Activated CD4-positive, alpha-beta T cell treated with anti-CD3 and anti-CD28 coated beads, Interleukin-2, amount 10 ng/mL, durations not matched to agents 24 days and 14 days (primary cell): ENCODE measurements at regions not wholly inside any gene's neighbourhood (a gene's known extent, or its start where the extent isn't known, plus 50 kb on each side); places are given as distances from the start of the nearest gene placed in this dataset.
"Not testable (repeated sequence)": the region's sequence is repeated elsewhere in the genome, so short reads cannot be mapped to it uniquely, and the experiment has no call there.

Experiments
- DNase-seq: peaks from one replicate; pipeline ENCODE4 v3.0.0; 2022
- H3K27ac Mint-ChIP-seq: one replicate; pipeline ENCODE4 v1.8.0; 2022; ENCODE audit warnings: mild to moderate bottlenecking, mixed read lengths
- H3K27me3 Mint-ChIP-seq: one replicate; pipeline ENCODE4 v1.8.0; 2022; ENCODE audit warnings: mixed read lengths
- H3K36me3 Mint-ChIP-seq: one replicate; pipeline ENCODE4 v1.8.0; 2022; ENCODE audit warnings: low read depth, mild to moderate bottlenecking, mixed read lengths
- H3K4me1 Mint-ChIP-seq: one replicate; pipeline ENCODE4 v1.8.0; 2021; ENCODE audit warnings: mixed read lengths
- H3K4me3 Mint-ChIP-seq: one replicate; pipeline ENCODE4 v1.8.0; 2022; ENCODE audit warnings: mild to moderate bottlenecking, moderate library complexity, mixed read lengths
- H3K9me3 Mint-ChIP-seq: one replicate; pipeline ENCODE4 v1.8.0; 2021; ENCODE audit warnings: mixed read lengths
- intact Hi-C: fragments of 100-400 bp; cut with micrococcal nuclease; formaldehyde crosslinking; loops from one replicate; pipeline ENCODE4 v1.15.1; 2023

DNA sequence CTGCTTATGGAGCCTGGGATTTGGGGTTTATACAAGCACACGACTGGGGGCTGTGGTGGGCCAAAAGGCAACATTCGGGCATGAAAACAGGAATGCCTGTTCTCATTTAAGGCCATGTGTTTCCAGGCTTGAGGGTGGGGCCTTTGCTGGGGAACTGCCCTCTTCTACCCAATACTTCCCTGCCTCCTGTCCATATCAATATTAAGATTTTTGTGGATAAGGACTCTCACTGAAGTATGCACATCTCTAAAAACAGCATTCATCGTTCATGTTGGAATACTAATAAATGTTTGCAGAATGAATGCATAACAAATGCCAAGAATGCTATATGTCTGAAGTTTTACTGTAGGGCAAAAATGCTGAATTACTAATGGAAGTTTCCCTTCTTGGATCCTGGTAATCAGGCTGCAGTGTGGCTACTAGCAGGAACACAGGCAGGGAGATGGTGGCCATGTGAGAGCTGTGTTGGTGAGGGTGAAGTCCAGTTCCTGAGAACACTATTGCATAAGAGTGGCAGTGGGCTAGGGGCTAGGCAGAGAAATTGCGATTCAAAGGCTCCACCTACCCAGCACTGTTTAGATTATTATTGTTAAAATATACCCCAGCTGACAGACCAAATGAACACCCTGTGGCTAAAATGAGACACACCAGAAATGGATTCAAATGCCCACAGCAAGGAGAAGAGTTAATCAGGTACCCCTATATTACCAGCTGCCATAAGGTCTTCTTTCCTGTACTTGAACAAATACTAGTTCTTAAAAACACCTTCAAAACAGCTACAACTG, 644.3 kb downstream of the EPM2A start:
- H3K4me3 Mint-ChIP-seq, result no peak overlapping the region
- intact Hi-C loops, result no loop called here
- H3K36me3 Mint-ChIP-seq, result no peaks in the 10 kb centered on the region
- H3K4me1 Mint-ChIP-seq, result no peaks in the 10 kb centered on the region
- no peak overlapping the region for H3K27ac Mint-ChIP-seq
- H3K27me3 Mint-ChIP-seq, result no peaks in the 10 kb centered on the region
- H3K9me3 Mint-ChIP-seq, result no peaks in the 10 kb centered on the region
- DNase-seq, result no peak

DNA sequence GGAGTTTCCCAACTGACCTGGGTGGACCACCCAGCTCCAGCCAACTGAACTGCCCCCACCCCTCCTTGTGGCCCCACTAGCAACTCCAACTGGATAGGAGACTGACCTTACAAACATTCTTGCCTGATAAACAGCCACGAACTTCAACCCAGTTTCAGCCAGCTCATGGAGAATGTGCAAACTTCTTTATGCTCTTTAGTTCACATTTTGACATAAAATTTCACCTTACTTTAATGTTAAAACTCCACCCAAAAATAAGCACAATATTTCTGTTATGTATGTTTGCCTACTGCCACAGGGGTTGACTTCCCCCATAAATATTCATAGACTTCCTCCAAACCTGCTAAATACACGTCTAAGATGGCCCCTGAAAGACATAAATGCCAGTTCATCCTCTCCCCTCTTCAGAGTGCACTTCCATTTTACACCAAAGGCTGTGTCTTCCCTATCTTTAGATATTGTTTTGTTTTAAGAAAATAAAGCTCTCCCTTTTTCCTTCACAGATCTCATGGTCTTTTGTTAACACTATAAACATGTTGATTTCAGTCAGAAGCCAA, 643.7 kb downstream of the EPM2A start:
- H3K4me3 Mint-ChIP-seq, result no peak overlapping the region
- H3K9me3 Mint-ChIP-seq, result no peaks in the 10 kb centered on the region
- no peaks in the 10 kb centered on the region for H3K4me1 Mint-ChIP-seq
- H3K27me3 Mint-ChIP-seq, result no peaks in the 10 kb centered on the region
- intact Hi-C loops, result no loop called here
- H3K36me3 Mint-ChIP-seq, result no peaks in the 10 kb centered on the region
- DNase-seq, result no peak
- H3K27ac Mint-ChIP-seq, result no peak overlapping the region

- Mint-ChIP-seq H3K27me3 (no peaks in the 10 kb centered on the region), H3K4me3 (no peak overlapping the region)
- DNase-seq, result no peak
These were observed 642.8 kb downstream of the EPM2A start for GRCh38 chr6:145092554-145092953.

DNA sequence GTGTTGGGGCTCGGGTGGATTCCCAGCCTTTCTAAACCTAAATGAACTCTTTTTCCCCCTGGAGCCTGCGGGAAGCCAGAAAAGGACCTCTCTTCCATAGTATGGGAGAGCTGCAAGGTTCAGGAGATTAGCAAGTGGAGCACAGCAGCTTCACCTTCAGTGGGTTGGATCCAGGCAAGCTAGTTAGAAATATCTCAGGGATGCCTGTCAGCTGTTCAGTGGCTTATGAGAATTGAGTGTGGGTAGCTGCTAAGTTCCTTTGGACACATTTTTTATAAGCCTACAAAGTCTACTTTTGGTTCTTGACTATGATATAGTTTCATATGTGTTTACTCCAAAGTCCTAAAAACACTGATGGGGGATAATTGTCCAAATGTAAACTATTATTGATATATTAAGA, 642.1 kb downstream of the EPM2A start:
- Mint-ChIP-seq H3K9me3 (no peaks in the 10 kb centered on the region), H3K27ac (no peak overlapping the region), H3K36me3 (no peaks in the 10 kb centered on the region), H3K4me1 (no peaks in the 10 kb centered on the region), H3K27me3 (no peaks in the 10 kb centered on the region), H3K4me3 (no peak overlapping the region)
- no peak for DNase-seq
- intact Hi-C loops, result no loop called here

More at GRCh38 chr6:145092554-145092953, 642.8 kb downstream of the EPM2A start:
- no peak overlapping the region for H3K27ac Mint-ChIP-seq
- no peaks in the 10 kb centered on the region for H3K4me1 Mint-ChIP-seq
- intact Hi-C loops, result no loop called here
- H3K36me3 Mint-ChIP-seq, result no peaks in the 10 kb centered on the region
- H3K9me3 Mint-ChIP-seq, result no peaks in the 10 kb centered on the region

DNA sequence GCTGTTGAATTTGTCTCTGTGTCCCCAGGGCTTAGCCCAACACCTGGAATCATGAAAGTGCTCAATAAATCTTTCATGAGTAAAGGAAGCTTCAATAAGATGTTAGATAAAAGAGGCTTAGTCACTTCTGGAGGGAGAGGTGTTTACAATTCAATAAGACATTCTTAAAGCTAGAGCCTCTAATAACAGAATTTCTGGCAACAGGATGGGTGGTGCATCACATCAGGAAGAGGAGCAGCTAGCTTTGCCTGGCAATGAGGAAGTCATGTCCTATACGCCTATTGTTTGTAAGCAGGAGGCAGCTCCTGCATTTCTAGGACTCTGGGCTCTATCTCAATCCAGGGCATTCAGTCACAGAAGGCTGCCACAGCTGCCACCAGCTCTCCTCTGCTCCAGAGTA, 638.5 kb downstream of the EPM2A start:
- intact Hi-C loops, result no loop called here
- Mint-ChIP-seq H3K4me3 (no peak overlapping the region), H3K36me3 (no peaks in the 10 kb centered on the region), H3K27ac (no peak overlapping the region), H3K27me3 (no peaks in the 10 kb centered on the region), H3K4me1 (no peaks in the 10 kb centered on the region), H3K9me3 (no peaks in the 10 kb centered on the region)
- peak; percentile 35 for DNase-seq

DNA sequence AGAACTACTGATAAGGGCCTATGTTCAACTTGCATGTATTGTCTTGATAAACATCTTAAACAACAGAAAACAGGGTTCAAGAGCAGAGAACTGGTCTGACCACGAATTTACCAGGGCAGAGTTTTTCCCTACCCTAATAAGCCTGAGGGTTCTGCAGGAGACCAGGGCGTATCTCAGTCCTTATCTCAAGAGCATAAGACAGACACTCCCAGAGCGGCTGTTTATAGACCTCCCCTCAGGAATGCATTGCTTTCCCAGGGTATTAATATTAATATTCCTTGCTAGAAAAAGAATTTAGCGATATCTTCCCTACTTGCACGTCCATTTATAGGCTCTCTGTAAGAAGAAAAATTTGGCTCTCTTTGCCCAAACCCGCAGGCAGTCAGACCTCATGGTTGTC, 637.2 kb downstream of the EPM2A start:
- H3K4me3 Mint-ChIP-seq, H3K36me3 Mint-ChIP-seq, intact Hi-C loops, H3K27me3 Mint-ChIP-seq, H3K27ac Mint-ChIP-seq, H3K9me3 Mint-ChIP-seq, DNase-seq, H3K4me1 Mint-ChIP-seq: not testable (repeated sequence)

DNA sequence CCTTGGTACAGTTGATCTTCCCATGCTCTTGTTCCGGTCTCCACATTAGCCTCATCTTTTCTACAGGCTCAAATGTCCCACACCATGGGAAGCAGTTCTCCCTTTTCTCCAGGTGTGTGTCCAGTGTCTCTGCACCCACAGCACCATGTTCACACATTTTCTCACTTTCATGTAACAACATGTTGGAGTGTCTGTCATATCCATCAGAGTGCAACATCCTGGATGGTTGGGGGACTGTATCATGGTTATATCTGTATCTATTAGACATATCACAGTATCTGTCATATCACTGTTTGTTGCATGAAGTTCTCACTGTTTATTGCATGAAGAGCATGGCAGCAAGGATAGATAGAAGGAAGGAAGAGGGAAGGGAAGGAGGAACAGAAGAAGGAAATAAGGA, 635.6 kb downstream of the EPM2A start:
- H3K4me1 Mint-ChIP-seq, result no peaks in the 10 kb centered on the region
- no peak overlapping the region for H3K27ac Mint-ChIP-seq
- peak; percentile 13 for DNase-seq
- no peaks in the 10 kb centered on the region for H3K36me3 Mint-ChIP-seq
- H3K9me3 Mint-ChIP-seq, result no peaks in the 10 kb centered on the region
- no peak overlapping the region for H3K4me3 Mint-ChIP-seq
- no peaks in the 10 kb centered on the region for H3K27me3 Mint-ChIP-seq
- intact Hi-C loops, result no loop called here

DNA sequence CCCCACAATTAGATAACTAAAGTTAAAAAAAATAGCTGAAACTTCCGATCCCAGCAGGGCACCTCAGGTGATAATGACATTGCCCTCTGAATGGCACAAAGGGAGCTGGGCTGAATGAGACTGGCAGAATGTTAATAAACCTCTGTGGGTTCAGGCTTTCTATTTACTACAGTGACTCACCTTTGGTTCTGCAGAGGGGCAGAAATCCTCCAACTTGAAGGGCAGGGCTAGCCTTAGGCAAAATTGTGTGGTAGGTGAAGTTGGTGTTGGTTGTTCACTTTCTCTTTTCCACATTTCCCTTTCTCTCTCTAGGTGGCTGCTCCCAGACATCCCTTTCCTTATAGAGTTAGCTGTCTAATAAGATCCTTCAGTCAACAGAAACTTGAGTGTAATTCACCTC, 625.2 kb downstream of the EPM2A start:
- Mint-ChIP-seq H3K9me3 (no peaks in the 10 kb centered on the region), H3K4me3 (no peak overlapping the region), H3K27ac (no peak overlapping the region), H3K4me1 (no peaks in the 10 kb centered on the region), H3K27me3 (peaks cover 2% of the 10 kb centered on the region), H3K36me3 (no peaks in the 10 kb centered on the region)
- intact Hi-C loops, result no loop called here
- no peak for DNase-seq

- not testable (repeated sequence) for DNase-seq, H3K27ac Mint-ChIP-seq
These were observed 623.9 kb downstream of the EPM2A start for GRCh38 chr6:145111407-145111806.

GRCh38 chr6:145112711-145113148, 622.6 kb downstream of the EPM2A start:
- Mint-ChIP-seq H3K9me3 (no peaks in the 10 kb centered on the region), H3K4me3 (no peak overlapping the region), H3K27me3 (peaks cover 2% of the 10 kb centered on the region), H3K27ac (no peak overlapping the region), H3K4me1 (no peaks in the 10 kb centered on the region), H3K36me3 (no peaks in the 10 kb centered on the region)
- no peak for DNase-seq
- intact Hi-C loops, result no loop called here

More at GRCh38 chr6:145111407-145111806, 623.9 kb downstream of the EPM2A start:
- H3K9me3 Mint-ChIP-seq, H3K36me3 Mint-ChIP-seq, H3K4me3 Mint-ChIP-seq, H3K4me1 Mint-ChIP-seq, H3K27me3 Mint-ChIP-seq, intact Hi-C loops: not testable (repeated sequence)

- Mint-ChIP-seq H3K4me3 (no peak overlapping the region), H3K9me3 (no peaks in the 10 kb centered on the region), H3K27me3 (peaks cover 2% of the 10 kb centered on the region), H3K4me1 (no peaks in the 10 kb centered on the region), H3K27ac (no peak overlapping the region), H3K36me3 (no peaks in the 10 kb centered on the region)
- intact Hi-C loops, result no loop called here
- DNase-seq, result no peak
These were observed 619.7 kb downstream of the EPM2A start for GRCh38 chr6:145115638-145116037.

- Mint-ChIP-seq H3K4me3 (no peak overlapping the region), H3K4me1 (no peaks in the 10 kb centered on the region), H3K36me3 (no peaks in the 10 kb centered on the region), H3K9me3 (no peaks in the 10 kb centered on the region), H3K27me3 (peaks cover 2% of the 10 kb centered on the region), H3K27ac (no peak overlapping the region)
- DNase-seq, result no peak
- intact Hi-C loops, result no loop called here
These were observed 618.6 kb downstream of the EPM2A start for GRCh38 chr6:145116591-145117178.

GRCh38 chr6:145118224-145118623, 617.1 kb downstream of the EPM2A start:
- Mint-ChIP-seq H3K27ac (no peak overlapping the region), H3K27me3 (no peaks in the 10 kb centered on the region), H3K4me3 (no peak overlapping the region), H3K9me3 (no peaks in the 10 kb centered on the region), H3K36me3 (no peaks in the 10 kb centered on the region), H3K4me1 (no peaks in the 10 kb centered on the region)
- DNase-seq, result no peak
- intact Hi-C loops, result no loop called here

DNA sequence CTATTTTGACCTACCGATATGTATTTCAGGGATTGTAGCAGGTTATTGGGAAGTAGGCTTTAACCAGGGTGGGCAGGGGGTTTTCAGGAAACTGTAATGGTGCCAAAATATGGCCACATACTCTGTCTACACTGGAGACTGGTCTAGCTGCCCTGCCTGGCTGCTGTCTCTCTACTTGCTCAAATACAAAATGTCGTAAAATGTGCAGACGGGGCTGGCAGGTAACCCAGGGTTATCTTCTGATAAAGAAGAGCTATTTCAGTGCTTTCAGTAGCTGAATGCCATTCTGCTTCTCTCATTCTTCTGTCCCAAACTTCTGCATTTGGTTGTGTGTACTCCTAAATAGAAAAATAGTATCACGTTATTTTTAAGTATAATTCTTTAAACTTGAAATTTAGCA, 616.2 kb downstream of the EPM2A start:
- no peak overlapping the region for H3K27ac Mint-ChIP-seq
- H3K36me3 Mint-ChIP-seq, result no peaks in the 10 kb centered on the region
- no peaks in the 10 kb centered on the region for H3K27me3 Mint-ChIP-seq
- intact Hi-C loops, result no loop called here
- no peak overlapping the region for H3K4me3 Mint-ChIP-seq
- no peak for DNase-seq
- H3K4me1 Mint-ChIP-seq, result no peaks in the 10 kb centered on the region
- H3K9me3 Mint-ChIP-seq, result no peaks in the 10 kb centered on the region
